Transverse colon (tissue), 4 donors: ENCODE measurements at regions not wholly inside any gene's neighbourhood (a gene's known extent, or its start where the extent isn't known, plus 50 kb on each side); places are given as distances from the start of the nearest gene placed in this dataset.

ENCODE experiments used
- CTCF ChIP-seq, 5 experiments: fragments of 200-600 bp in 3 of 5; fragments of 450-650 bp in 2 of 5; sonication (generic) in 3 of 5; IDR thresholded peaks; 1 replicate in 2 of 5; 2 replicates in 3 of 5; pipeline ENCODE4 v1.5.1; 2016 to 2017; ENCODE audit warnings: antibody characterized with exemption in 5 of 5, inconsistent platforms in 3 of 5, mild to moderate bottlenecking in 2 of 5, moderate library complexity in 1 of 5
- EP300 ChIP-seq: sonication (generic); formaldehyde crosslinking; IDR thresholded peaks from one replicate; pipeline ENCODE4 v1.6.1; 2017; ENCODE audit warnings: antibody characterized with exemption, low read depth
- POLR2A ChIP-seq: fragments of 450-650 bp; IDR thresholded peaks from one replicate; pipeline ENCODE4 v1.6.1; 2016; ENCODE audit warnings: antibody characterized with exemption, mild to moderate bottlenecking, moderate library complexity
- POLR2AphosphoS5 ChIP-seq, 3 donors: sonication (generic); formaldehyde crosslinking; IDR thresholded peaks; one replicate each; pipeline ENCODE4 v1.6.1; 2016; ENCODE audit warnings: antibody characterized with exemption in 3 of 3

- TF ChIP-seq EP300 (no peak), CTCF (IDR thresholded peaks at IDR 0.05) (peak; percentile 88 to 96 (median 95)), POLR2A (no peak), POLR2AphosphoS5 (IDR thresholded peaks at IDR 0.05) (no peak)
Measured at GRCh38 chr12:132414634-132415326, 75.2 kb upstream of the FBRSL1 start.
